Hematopoietic multipotent progenitor cell treated with erythropoietin and hydrocortisone succinate and interleukin-3 and kit ligand, for 8 days (in vitro differentiated cells): ENCODE measurements at regions not wholly inside any gene's neighbourhood (a gene's known extent, or its start where the extent isn't known, plus 50 kb on each side); places are given as distances from the start of the nearest gene placed in this dataset.
A peak's percentile ranks its signal among the peaks of the same experiment; 100 is the strongest.
"Not testable (repeated sequence)": the region's sequence is repeated elsewhere in the genome, so short reads cannot be mapped to it uniquely, and the experiment has no call there.

Experiments
- DNase-seq: peaks from one replicate; pipeline ENCODE4 v3.0.0-alpha.2; 2015

GRCh38 chr18:8913606-8914403 lies 188.7 kb upstream of the NDUFV2 start:
- DNase-seq = peak; percentile 32

- not testable (repeated sequence) for DNase-seq
Measured at GRCh38 chr18:8914404-8915264, 187.9 kb upstream of the NDUFV2 start.

- peak; percentile 37 for DNase-seq
Measured at GRCh38 chr18:8920856-8921787, 181.4 kb upstream of the NDUFV2 start.

- DNase-seq = no peak
Measured at GRCh38 chr18:8926464-8926863, 176.0 kb upstream of the NDUFV2 start.

GRCh38 chr18:8928044-8928443 lies 174.5 kb upstream of the NDUFV2 start:
- DNase-seq = no peak

GRCh38 chr18:8928847-8929780 lies 173.4 kb upstream of the NDUFV2 start:
- DNase-seq = no peak

- no peak for DNase-seq
Measured at GRCh38 chr18:8930990-8931616, 171.4 kb upstream of the NDUFV2 start.

GRCh38 chr18:8932866-8933265 lies 169.6 kb upstream of the NDUFV2 start:
- no peak for DNase-seq

- no peak for DNase-seq
Measured at GRCh38 chr18:8933714-8934284, 168.7 kb upstream of the NDUFV2 start.

- DNase-seq = not testable (repeated sequence)
Measured at GRCh38 chr18:8935346-8935745, 167.2 kb upstream of the NDUFV2 start.

GRCh38 chr18:8936619-8937018 lies 165.9 kb upstream of the NDUFV2 start:
- DNase-seq = no peak

- DNase-seq = no peak
Measured at GRCh38 chr18:8937160-8938094, 165.1 kb upstream of the NDUFV2 start.

GRCh38 chr18:8938817-8939216 lies 163.7 kb upstream of the NDUFV2 start:
- peak; percentile 25 for DNase-seq

- peak; percentile 33 for DNase-seq
Measured at GRCh38 chr18:8942021-8942908, 160.2 kb upstream of the NDUFV2 start.

- DNase-seq = no peak
Measured at GRCh38 chr18:8942909-8943545, 159.5 kb upstream of the NDUFV2 start.

GRCh38 chr18:8943900-8944870 lies 158.3 kb upstream of the NDUFV2 start:
- peak; percentile 54 for DNase-seq

- DNase-seq = no peak
Measured at GRCh38 chr18:8944871-8945245, 157.6 kb upstream of the NDUFV2 start.
